Panc1 (cell line): ENCODE measurements at regions not wholly inside any gene's neighbourhood (a gene's known extent, or its start where the extent isn't known, plus 50 kb on each side); places are given as distances from the start of the nearest gene placed in this dataset.
"Not testable (repeated sequence)": the region's sequence is repeated elsewhere in the genome, so short reads cannot be mapped to it uniquely, and the experiment has no call there.

Experiments
- ATAC-seq: fragments of 200-7000 bp; cut with Tn5 transposase; 2 replicates; pipeline ENCODE4 v1.9.1; 2020; ENCODE audit warnings: mild to moderate bottlenecking, moderate library complexity
- BruUV-seq: library from RNA; stranded (reverse); fragments of 400-500 nt; replicated peaks from 2 replicates; lab custom pipeline; 2021; lab: Mats Ljungman, UMichigan
- CTCF ChIA-PET: fragments of 300-600 bp; sonication (Branson Sonifier 250); formaldehyde crosslinking; loops from one replicate; lab custom pipeline; 2022; ENCODE audit warnings: antibody characterized with exemption; lab: Charles Lee
- POLR2A ChIA-PET: fragments of 300-600 bp; sonication (Branson Sonifier 250); formaldehyde crosslinking; loops from one replicate; lab custom pipeline; 2022; ENCODE audit warnings: antibody characterized with exemption; lab: Charles Lee
- DNase-seq: peaks from one replicate; pipeline ENCODE4 v3.0.0-alpha.2; 2010; ENCODE audit warnings: low read depth, low spot score
- H3K27ac ChIP-seq: 2 replicates; pipeline ENCODE4 v1.5.1; 2011; ENCODE audit warnings: mild to moderate bottlenecking, low read length, inconsistent platforms
- H3K27me3 ChIP-seq: fragments of 200-500 bp; sonication (Bioruptor generic); 2 replicates; pipeline ENCODE4 v1.6.0; 2014; ENCODE audit warnings: low read length, inconsistent platforms; ENCODE audit not compliant: control insufficient read depth, insufficient read depth
- H3K36me3 ChIP-seq: fragments of 200-500 bp; sonication (Bioruptor generic); 2 replicates; pipeline ENCODE4 v1.5.1; 2014; ENCODE audit warnings: inconsistent platforms, mild to moderate bottlenecking, low read length, moderate library complexity; ENCODE audit not compliant: control insufficient read depth, insufficient read depth
- H3K4me1 ChIP-seq: 2 replicates; pipeline ENCODE4 v1.5.1; 2011; ENCODE audit warnings: inconsistent platforms, mild to moderate bottlenecking, low read length, moderate library complexity; ENCODE audit not compliant: control insufficient read depth, insufficient read depth
- H3K4me3 ChIP-seq, 2 experiments: 2 replicates each; pipeline ENCODE4 v1.5.1; 2011 to 2012; ENCODE audit warnings: low read depth in 2 of 2, low read length in 2 of 2, mild to moderate bottlenecking in 2 of 2, inconsistent platforms in 1 of 2, moderate library complexity in 1 of 2
- H3K9me3 ChIP-seq: fragments of 200-500 bp; sonication (Bioruptor generic); 2 replicates; pipeline ENCODE4 v1.5.1; 2014; ENCODE audit warnings: low read depth, mild to moderate bottlenecking, inconsistent platforms, low read length, moderate library complexity; ENCODE audit not compliant: control insufficient read depth, insufficient read depth
- in situ Hi-C: cut with HindIII; loops from 2 replicates; pipeline ENCODE4 v1.10.0; 2016; ENCODE audit warnings: low sequenced_read_pairs, low pct_unique_long_range_greater_than_20kb
- intact Hi-C: fragments of 100-400 bp; cut with micrococcal nuclease; formaldehyde crosslinking; loops from one replicate; pipeline ENCODE4 v1.10.0; 2022; ENCODE audit not compliant: unreplicated experiment

DNA sequence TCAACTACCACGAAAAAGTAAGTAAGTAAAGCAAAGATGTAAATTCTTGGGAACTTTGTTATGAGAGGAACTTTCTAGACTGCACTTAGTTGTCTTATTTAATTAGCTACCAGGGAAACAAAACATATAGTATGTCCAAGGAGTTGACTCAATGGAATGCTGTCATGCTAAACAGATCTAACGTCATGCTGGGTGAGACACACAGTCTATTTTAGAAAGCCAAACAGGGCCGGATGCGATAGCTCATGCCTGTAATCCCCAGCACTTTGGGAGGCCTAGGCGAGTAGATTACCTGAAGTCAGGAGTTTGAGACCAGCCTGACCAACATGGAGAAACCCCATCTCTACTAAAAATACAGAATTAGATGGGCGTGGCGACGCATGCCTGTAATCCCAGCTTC is 146.4 kb downstream of the NPIPA8 start:
- BruUV-seq, ATAC-seq, H3K4me3 ChIP-seq, H3K9me3 ChIP-seq, H3K4me1 ChIP-seq, CTCF ChIA-PET, H3K27ac ChIP-seq, DNase-seq, POLR2A ChIA-PET, in situ Hi-C loops, intact Hi-C loops, H3K36me3 ChIP-seq, H3K27me3 ChIP-seq: not testable (repeated sequence)

DNA sequence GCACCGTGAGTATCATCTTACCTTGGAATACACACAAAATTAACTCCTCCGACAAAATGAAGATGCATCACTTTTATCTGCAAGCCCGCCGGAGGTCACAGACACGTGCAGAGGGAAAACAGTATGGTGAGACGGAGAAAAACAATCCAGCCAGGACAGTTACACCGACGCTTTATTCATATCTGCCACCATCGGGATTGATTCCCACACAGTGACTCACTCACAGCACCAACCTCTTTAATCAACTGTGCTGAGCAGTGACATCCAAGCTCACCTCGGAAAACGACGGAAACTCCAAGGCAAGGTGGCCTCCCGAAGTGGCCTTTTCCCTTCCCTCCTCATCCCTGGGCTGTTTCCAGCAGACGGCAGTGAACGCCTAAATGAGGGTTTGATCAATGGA is 151.8 kb downstream of the NPIPA8 start:
- H3K9me3 ChIP-seq, H3K27ac ChIP-seq, intact Hi-C loops, H3K36me3 ChIP-seq, H3K4me3 ChIP-seq, CTCF ChIA-PET, in situ Hi-C loops, POLR2A ChIA-PET, BruUV-seq, H3K27me3 ChIP-seq, ATAC-seq, DNase-seq, H3K4me1 ChIP-seq: not testable (repeated sequence)

DNA sequence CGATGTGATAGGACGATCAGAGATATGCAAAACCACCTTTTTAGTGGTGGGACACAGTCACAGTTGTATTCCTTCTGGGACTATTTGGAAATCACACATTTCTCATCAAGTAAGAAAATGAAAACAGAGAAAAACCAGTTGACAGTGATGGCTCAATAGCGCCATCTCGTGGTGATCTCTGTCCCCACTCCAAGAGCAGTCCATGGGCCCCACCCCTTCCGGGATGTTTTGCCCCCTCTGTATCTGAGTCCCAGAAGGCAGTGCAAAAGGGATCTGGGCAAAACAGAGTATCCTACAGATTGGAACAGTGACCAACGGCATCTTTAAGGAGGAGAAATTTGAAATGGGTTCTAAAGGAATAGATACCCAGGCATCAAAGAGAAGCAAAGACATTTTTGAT is 155.5 kb downstream of the NPIPA8 start:
- POLR2A ChIA-PET = not testable (repeated sequence)

DNA sequence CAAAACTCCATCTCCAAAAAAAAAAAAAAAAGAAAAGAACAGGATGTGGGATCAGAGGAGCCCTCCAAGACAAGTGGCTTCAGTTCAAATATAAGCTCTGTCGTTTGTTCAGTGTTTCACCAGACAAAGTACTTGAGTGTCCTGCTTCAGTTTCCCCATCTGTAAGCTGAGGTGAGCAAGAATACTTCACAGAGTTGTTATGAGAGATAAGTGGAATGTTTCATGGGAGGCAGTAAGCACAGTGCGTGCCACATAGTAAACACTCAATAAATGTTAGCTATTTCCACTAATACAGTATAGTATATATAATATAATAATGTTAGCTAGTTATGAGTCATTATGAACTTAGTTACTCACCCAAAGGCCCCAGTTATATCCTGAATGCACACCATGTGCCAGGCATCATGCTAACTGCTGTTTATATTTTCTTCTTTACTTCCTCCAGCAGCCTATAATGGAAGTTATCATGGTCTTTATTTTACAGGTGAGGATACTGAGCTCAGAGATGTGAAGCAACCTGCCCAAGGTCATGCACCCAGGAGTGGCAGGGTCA is 162.5 kb downstream of the NPIPA8 start:
- in situ Hi-C loops, ATAC-seq, H3K4me1 ChIP-seq, intact Hi-C loops, H3K4me3 ChIP-seq, BruUV-seq, H3K27ac ChIP-seq, H3K9me3 ChIP-seq, POLR2A ChIA-PET, H3K36me3 ChIP-seq, DNase-seq, CTCF ChIA-PET, H3K27me3 ChIP-seq: not testable (repeated sequence)

More for the DNA sequence above, 155.5 kb downstream of the NPIPA8 start:
- in situ Hi-C loops, H3K27me3 ChIP-seq, H3K36me3 ChIP-seq, H3K27ac ChIP-seq, CTCF ChIA-PET, DNase-seq, H3K4me3 ChIP-seq, intact Hi-C loops, BruUV-seq, H3K4me1 ChIP-seq, H3K9me3 ChIP-seq: not testable (repeated sequence)
- peak; percentile 74 for ATAC-seq

DNA sequence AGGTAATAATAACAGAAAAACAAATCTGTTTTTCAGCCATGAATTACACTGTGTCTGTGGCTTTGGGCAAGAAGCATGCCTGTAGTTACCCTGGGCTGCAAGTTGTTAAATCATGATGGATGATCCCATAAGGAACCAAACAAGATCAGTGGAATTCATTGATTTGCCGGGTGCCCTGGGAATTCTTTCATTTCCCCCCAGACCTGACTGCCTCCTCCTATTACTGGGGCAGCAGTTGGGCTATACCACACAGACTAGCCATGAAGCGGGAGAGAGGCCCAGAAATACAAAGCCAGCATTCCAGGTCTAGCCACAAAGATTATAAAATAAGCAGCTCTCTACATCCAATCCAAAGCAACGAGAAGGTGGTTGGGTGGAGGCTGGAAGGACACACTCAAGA is 174.2 kb downstream of the NPIPA8 start:
- intact Hi-C loops = not testable (repeated sequence)

DNA sequence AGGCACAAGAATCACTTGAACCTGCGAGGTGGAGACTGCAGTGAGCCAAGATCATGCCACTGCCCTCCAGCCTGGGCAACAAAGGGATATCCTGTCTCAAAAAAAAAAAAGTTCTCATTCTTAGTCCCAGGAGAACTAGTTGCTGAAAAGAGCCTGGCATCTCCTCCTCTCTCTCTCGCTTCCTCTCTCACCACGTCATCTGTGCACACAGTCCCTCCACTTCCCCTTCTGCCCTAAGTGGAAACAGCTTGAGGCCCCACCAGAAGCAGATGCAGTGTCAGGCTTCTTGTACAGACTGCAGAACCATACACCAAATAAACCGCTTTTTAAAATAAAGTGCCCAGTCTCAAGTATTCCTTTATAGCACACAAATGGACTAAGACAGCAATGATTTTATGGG is 175.3 kb downstream of the NPIPA8 start:
- H3K9me3 ChIP-seq, BruUV-seq, DNase-seq, in situ Hi-C loops, H3K27me3 ChIP-seq, ATAC-seq, H3K27ac ChIP-seq, H3K4me1 ChIP-seq, H3K36me3 ChIP-seq, intact Hi-C loops, CTCF ChIA-PET, POLR2A ChIA-PET, H3K4me3 ChIP-seq: not testable (repeated sequence)

More for the DNA sequence above, 174.2 kb downstream of the NPIPA8 start:
- H3K27ac ChIP-seq, DNase-seq, CTCF ChIA-PET, H3K27me3 ChIP-seq, POLR2A ChIA-PET, in situ Hi-C loops, H3K4me3 ChIP-seq, ATAC-seq, H3K4me1 ChIP-seq, BruUV-seq, H3K36me3 ChIP-seq, H3K9me3 ChIP-seq: not testable (repeated sequence)

DNA sequence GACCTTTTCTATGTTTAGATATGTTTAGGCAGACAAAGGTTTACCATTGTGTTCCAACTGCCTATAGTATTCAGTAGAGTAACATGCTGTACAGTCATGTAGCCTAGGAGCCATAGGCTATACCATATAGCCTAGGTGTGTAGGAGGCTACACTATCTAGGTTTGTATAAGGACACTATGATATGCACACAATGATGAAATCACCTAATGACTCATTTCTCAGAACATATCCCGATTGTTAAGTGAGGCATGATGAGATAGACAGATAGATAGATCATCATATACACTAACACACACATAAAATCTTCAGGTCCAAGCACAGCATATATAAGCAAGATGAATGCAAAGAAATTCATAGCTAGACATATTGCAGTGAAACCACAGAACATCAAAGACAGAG is 177.4 kb downstream of the NPIPA8 start:
- POLR2A ChIA-PET, in situ Hi-C loops, ATAC-seq, intact Hi-C loops, H3K4me3 ChIP-seq, H3K4me1 ChIP-seq, CTCF ChIA-PET, H3K9me3 ChIP-seq, DNase-seq, H3K27ac ChIP-seq, BruUV-seq, H3K27me3 ChIP-seq, H3K36me3 ChIP-seq: not testable (repeated sequence)
